ENCODE measurements at regions not wholly inside any gene's neighbourhood (a gene's known extent, or its start where the extent isn't known, plus 50 kb on each side); places are given as distances from the start of the nearest gene placed in this dataset.
"Not testable (repeated sequence)": the region's sequence is repeated elsewhere in the genome, so short reads cannot be mapped to it uniquely, and the experiment has no call there.

DNA sequence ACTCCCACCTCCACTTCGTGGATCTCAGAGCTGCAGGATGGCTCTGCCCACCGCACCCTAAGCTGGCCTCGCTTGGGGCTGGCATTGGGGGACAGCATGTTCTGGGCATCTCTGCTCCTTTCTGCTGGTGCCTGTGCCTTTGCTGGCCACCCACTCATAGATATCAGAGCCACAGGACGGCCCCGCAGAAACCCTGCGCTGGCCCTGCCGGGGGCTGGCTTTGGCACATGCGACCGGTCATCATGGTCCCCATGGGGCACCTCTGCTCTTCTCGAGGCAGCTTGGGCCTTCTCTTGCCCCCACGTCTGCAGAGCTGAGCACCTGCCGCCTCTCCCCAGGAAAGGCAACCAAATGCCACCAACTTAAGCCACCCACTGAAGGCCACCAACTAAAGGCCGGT lies 895.7 kb upstream of the DEFB115 start:
- not testable (repeated sequence) for TF ChIP-seq POLR2AphosphoS5 (IDR thresholded peaks at IDR 0.05)
- TF ChIP-seq, protein P1, sequence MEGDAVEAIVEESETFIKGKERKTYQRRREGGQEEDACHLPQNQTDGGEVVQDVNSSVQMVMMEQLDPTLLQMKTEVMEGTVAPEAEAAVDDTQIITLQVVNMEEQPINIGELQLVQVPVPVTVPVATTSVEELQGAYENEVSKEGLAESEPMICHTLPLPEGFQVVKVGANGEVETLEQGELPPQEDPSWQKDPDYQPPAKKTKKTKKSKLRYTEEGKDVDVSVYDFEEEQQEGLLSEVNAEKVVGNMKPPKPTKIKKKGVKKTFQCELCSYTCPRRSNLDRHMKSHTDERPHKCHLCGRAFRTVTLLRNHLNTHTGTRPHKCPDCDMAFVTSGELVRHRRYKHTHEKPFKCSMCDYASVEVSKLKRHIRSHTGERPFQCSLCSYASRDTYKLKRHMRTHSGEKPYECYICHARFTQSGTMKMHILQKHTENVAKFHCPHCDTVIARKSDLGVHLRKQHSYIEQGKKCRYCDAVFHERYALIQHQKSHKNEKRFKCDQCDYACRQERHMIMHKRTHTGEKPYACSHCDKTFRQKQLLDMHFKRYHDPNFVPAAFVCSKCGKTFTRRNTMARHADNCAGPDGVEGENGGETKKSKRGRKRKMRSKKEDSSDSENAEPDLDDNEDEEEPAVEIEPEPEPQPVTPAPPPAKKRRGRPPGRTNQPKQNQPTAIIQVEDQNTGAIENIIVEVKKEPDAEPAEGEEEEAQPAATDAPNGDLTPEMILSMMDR (IDR thresholded peaks at IDR 0.05) = not testable (repeated sequence)

Data from breast epithelium (tissue), 3 donors.